ENCODE measurements at regions not wholly inside any gene's neighbourhood (a gene's known extent, or its start where the extent isn't known, plus 50 kb on each side); places are given as distances from the start of the nearest gene placed in this dataset.

DNA sequence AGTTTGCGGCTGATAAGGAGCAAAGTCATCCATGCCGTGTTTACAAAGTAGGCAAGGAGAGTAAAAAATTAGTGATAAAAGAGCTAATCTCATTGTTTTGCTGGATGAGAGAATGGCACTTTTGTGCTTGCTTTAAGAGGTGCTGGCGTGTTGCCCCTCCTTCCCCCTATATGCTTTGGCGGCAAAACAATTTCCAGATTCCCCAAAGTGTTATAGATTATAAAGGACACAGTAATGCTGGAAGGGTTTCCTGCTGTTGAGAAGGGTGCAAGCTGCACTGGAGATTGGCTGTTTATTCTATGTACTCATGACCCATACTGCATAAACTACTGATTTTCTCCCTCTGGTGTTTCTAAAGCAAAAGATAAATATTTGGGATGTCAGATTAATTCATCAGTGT is 338.9 kb upstream of the MAP3K7 start:
- no peak for FAIRE-seq

GRCh38 chr6:90922325-90922724 is 335.5 kb upstream of the MAP3K7 start:
- no peak for FAIRE-seq

- FAIRE-seq, result no peak
These were observed 331.5 kb upstream of the MAP3K7 start for GRCh38 chr6:90918361-90918760.

DNA sequence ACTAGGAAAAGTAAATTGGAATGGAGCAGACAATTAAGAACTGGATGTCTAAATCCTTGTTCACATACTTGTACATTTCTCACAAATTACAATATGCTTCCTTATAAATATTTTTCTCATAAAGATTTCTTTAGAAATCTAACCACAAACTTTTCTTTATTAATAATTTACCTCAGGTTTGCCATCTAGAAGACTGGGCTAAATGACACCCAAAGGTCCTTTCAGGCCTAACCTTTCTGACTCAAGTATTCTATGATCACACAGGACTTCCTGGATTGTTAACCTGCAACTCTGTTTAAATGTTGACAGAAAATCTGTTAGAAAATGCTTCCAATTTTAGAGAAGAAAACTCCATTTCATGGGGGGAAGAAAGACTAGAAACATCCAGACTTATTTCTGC is 330.5 kb upstream of the MAP3K7 start:
- FAIRE-seq, result no peak

DNA sequence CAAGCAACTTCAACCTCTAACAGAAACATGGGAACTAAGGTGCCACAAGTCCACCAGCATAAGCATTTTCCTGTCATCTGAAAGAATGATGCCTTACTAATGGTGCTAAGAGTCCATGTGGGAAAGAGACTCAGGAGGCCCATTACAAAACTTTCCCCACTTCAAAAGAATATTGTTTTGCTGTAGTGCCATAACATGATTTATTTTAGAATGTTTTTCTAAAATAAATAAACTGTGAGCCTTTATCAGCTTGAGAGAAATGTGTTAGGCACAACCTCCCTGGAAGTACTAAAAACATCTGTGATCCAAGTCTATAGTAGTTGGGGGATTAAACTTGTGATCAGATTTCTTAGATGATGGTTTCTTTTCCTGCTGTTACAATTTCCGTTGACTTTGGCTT is 330.1 kb upstream of the MAP3K7 start:
- FAIRE-seq, result no peak

GRCh38 chr6:90915224-90915915 is 328.5 kb upstream of the MAP3K7 start:
- no peak for FAIRE-seq

DNA sequence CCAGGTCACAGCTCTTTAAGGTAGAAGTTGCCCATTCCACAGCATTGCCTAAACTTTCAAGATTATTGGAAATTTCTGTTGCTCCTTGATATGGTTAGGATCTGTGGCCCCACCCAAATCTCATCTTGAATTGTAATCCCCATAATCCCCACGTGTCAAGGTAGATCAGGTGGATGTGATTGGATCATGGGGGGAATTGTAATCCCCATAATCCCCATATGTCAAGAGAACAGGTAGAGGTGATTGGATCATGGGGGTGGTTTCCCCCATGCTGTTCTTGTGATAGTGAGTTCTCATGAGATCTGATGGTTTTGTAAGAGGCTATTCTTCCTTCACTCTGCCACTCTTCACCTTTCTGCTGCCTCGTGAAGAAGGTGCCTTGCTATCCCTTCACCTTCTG is 327.4 kb upstream of the MAP3K7 start:
- no peak for FAIRE-seq

DNA sequence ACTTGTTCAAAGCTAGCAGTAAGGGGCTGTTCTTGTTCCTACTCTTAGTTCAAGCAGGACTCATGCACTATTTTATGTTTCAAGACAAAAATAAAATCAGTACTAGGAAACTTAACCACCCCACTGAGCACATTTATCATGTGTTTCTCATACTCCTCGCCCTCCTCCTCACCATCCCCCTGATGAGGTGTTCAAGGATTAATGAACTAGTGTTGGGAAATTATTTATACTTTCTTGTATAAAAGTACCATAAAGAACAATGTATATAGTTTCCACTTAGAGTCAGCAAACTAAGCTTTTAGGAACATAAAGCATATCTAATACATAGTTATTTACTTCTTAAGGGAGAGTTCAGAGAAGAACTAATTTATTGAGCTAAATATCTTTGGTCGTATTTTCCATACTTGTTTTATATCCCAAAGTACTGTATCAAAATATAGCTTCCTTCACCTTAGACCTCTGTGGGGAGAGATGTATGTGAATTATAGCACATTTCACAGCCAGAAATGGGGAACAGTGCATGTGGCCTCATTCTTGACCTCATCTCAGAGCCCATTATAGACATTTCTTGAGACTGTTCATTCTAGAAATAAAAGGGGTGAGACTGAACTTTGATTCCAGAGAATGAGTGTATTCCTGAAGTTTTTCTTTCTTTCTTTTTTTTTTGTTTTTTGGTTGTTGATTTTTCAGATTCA is 326.5 kb upstream of the MAP3K7 start:
- no peak for FAIRE-seq

- no peak for FAIRE-seq
These were observed 324.8 kb upstream of the MAP3K7 start for GRCh38 chr6:90911642-90912041.

DNA sequence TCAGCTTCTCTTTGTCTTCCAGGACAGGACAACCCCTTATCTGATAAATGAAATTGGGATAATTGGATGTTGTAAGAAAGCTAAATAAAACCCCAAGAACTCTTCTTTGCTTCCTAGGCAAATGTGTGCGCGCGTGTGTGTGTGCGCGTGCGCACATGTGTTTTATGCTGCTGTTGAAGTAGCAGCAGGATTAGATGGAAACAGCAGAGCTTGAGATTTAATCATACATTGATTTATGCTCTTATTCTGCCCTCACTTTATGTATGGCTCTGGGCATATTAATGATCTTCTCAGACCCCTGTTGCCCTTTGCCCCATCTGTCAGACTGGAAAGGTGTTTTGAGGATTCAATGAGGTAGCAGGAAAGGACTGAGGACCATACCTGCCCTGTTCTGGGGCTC is 324.0 kb upstream of the MAP3K7 start:
- no peak for FAIRE-seq

- FAIRE-seq, result no peak
These were observed 321.2 kb upstream of the MAP3K7 start for GRCh38 chr6:90907931-90908655.

DNA sequence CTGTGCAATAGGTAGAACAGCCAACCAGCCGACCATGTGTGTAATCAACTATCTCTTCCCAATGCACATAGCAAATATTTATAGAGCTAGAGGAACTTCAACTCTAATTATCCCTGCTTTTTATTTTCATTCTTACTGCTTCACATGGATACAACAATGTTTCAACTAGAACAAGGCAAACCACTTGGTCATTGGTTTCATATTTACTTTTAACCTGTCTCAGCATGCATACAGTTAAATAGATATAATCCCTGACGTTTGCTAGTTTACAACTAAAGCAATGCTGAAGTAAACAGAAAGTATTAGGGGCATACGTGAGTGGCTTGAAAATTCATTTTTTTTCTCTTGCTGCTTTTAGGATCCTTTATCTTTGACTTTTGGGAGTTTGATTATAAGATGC is 318.5 kb upstream of the MAP3K7 start:
- no peak for FAIRE-seq

DNA sequence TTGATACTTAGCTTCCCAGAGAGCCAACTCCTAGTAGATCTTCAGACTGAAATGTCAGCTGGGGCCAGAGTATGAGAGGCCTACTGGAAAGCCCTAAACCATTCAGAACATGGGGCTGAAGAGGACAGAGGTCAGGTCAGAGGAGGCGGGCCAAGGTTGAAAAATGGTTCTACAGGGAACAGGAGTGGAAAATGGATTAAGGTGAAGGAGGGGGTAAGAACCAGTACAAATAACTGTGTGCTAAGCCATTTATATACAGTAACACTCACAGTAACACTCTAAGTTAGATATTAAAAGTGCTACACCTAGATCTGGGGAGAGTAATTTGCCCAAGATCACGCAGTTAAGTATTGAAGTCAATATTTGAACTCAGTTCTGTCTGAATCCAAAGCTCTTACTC is 313.2 kb upstream of the MAP3K7 start:
- FAIRE-seq, result no peak

GRCh38 chr6:90898763-90899162 is 311.9 kb upstream of the MAP3K7 start:
- no peak for FAIRE-seq

DNA sequence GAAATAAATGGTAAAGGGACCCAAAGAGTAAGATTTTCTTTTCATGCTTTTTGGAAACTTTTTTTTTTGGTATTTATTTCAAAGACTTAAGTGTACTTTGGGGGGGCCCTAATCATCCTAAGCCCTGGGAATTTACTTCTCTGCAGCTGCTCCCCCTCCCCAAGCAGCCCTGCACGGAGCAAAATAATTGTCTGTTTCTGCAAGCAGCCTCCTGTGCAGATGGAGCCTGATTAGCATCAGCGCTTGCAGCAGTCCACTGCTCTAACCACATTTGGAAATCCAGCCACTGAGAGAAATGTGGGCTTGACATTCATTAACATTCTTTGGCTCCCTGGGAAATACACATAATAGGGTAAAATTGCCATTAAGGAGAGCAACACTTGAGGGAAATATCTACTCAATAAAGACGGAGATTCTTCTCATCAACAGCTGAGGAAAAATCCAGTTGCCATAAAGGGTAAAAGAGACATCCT is 309.2 kb upstream of the MAP3K7 start:
- FAIRE-seq, result no peak

GRCh38 chr6:90895299-90896074 is 308.6 kb upstream of the MAP3K7 start:
- FAIRE-seq, result no peak

- no peak for FAIRE-seq
These were observed 307.6 kb upstream of the MAP3K7 start for GRCh38 chr6:90894285-90895130.

DNA sequence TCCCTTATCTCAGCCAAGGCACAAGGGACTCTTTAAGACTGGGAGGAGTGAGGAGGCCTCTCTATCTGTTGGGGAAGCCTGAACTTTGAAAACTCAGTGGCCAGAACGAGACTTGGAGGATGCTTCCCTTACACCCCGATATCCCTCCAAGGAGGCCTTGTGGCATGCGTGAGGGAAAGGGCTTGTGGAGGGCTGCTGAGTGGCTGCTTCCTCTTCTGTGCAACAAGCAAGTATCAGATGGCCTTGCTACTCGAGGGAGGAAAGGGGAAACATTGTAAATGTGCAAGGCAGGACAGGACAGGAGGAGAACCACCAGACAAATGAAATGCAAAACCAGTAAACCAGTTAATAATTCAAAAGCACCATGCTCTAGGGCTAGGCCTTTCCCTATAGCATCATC is 306.5 kb upstream of the MAP3K7 start:
- no peak for FAIRE-seq

- no peak for FAIRE-seq
These were observed 305.4 kb upstream of the MAP3K7 start for GRCh38 chr6:90892271-90892670.

- FAIRE-seq, result no peak
These were observed 304.5 kb upstream of the MAP3K7 start for GRCh38 chr6:90891355-90891754.

- FAIRE-seq, result no peak
These were observed 303.9 kb upstream of the MAP3K7 start for GRCh38 chr6:90890683-90891330.

DNA sequence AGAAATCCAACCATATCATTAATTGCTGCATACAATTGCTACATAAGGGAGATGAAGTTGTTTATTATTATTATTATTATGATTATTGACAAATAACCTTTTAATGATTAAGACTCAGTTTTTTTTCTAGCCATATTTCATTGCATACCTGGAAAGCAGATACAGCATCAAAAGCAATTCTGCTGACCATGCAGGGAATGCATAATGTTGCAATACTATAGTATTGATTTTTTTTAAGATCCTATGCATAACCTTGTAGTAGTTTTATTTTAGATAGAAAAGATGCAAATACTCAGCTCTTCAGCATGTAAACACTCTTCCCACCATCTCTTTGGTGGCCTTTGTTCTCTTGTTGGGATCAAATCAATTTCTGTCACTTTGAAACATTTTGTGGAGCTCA is 300.9 kb upstream of the MAP3K7 start:
- no peak for FAIRE-seq

All from TTC549 (cell line).